ENCODE measurements at regions not wholly inside any gene's neighbourhood (a gene's known extent, or its start where the extent isn't known, plus 50 kb on each side); places are given as distances from the start of the nearest gene placed in this dataset.
"Not testable (repeated sequence)": the region's sequence is repeated elsewhere in the genome, so short reads cannot be mapped to it uniquely, and the experiment has no call there.

- no peak for DNase-seq
Measured at GRCh38 chr18:998936-999335, 94.3 kb downstream of the ADCYAP1 start.

GRCh38 chr18:1002653-1003178, 98.0 kb downstream of the ADCYAP1 start:
- DNase-seq: no peak

GRCh38 chr18:1003499-1003898, 98.8 kb downstream of the ADCYAP1 start:
- no peak for DNase-seq

GRCh38 chr18:1006304-1006703, 101.6 kb downstream of the ADCYAP1 start:
- DNase-seq: no peak

GRCh38 chr18:1006965-1007364, 102.3 kb downstream of the ADCYAP1 start:
- no peak for DNase-seq

GRCh38 chr18:1011349-1011748, 106.7 kb downstream of the ADCYAP1 start:
- no peak for DNase-seq

GRCh38 chr18:1012775-1013174, 108.1 kb downstream of the ADCYAP1 start:
- DNase-seq: no peak

GRCh38 chr18:1013951-1014350, 109.3 kb downstream of the ADCYAP1 start:
- DNase-seq: no peak

GRCh38 chr18:1014509-1014908, 109.8 kb downstream of the ADCYAP1 start:
- peak; percentile 30 for DNase-seq

GRCh38 chr18:1014951-1015624, 110.4 kb downstream of the ADCYAP1 start:
- DNase-seq: no peak

- no peak for DNase-seq
Measured at GRCh38 chr18:1015777-1016176, 111.1 kb downstream of the ADCYAP1 start.

GRCh38 chr18:1017227-1018058, 112.8 kb downstream of the ADCYAP1 start:
- peak; percentile 28 for DNase-seq

- DNase-seq: peak; percentile 58
Measured at GRCh38 chr18:1018181-1018681, 113.6 kb downstream of the ADCYAP1 start.

GRCh38 chr18:1019191-1019590, 114.5 kb downstream of the ADCYAP1 start:
- no peak for DNase-seq

- DNase-seq: no peak
Measured at GRCh38 chr18:1020731-1021344, 116.2 kb downstream of the ADCYAP1 start.

GRCh38 chr18:1026930-1027329, 122.3 kb downstream of the ADCYAP1 start:
- no peak for DNase-seq

- not testable (repeated sequence) for DNase-seq
Measured at GRCh38 chr18:1033092-1033491, 128.4 kb downstream of the ADCYAP1 start.

GRCh38 chr18:1034971-1035370, 130.3 kb downstream of the ADCYAP1 start:
- no peak for DNase-seq

GRCh38 chr18:1036926-1037325, 132.3 kb downstream of the ADCYAP1 start:
- no peak for DNase-seq

GRCh38 chr18:1037776-1038175, 133.1 kb downstream of the ADCYAP1 start:
- no peak for DNase-seq

GRCh38 chr18:1039421-1039820, 134.8 kb downstream of the ADCYAP1 start:
- DNase-seq: no peak

GRCh38 chr18:1043039-1043438, 138.4 kb downstream of the ADCYAP1 start:
- not testable (repeated sequence) for DNase-seq

- no peak for DNase-seq
Measured at GRCh38 chr18:1045658-1046057, 141.0 kb downstream of the ADCYAP1 start.

All from retina (tissue), 1 donor.